Bronchial epithelial cell (primary cell): ENCODE measurements at regions not wholly inside any gene's neighbourhood (a gene's known extent, or its start where the extent isn't known, plus 50 kb on each side); places are given as distances from the start of the nearest gene placed in this dataset.

ENCODE experiments used
- DNase-seq: peaks from one replicate; pipeline ENCODE4 v3.0.0-alpha.2; 2010; ENCODE audit warnings: low read depth
- FAIRE-seq: peaks from 2 replicates; lab custom pipeline; 2011; peaks lifted over from hg19 to GRCh38; lab: Jason Lieb, UNC
- H3K27me3 ChIP-seq: 2 replicates; pipeline ENCODE4 v1.5.1; 2011; ENCODE audit warnings: low read length; ENCODE audit not compliant: control insufficient read depth, insufficient read depth
- H3K36me3 ChIP-seq: 2 replicates; pipeline ENCODE4 v1.5.1; 2011; ENCODE audit warnings: low read length; ENCODE audit not compliant: control insufficient read depth, insufficient read depth
- H3K4me3 ChIP-seq: 2 replicates; pipeline ENCODE4 v1.5.1; 2011; ENCODE audit warnings: mild to moderate bottlenecking, low read depth, low read length, control low read depth
- TF ChIP-seq, protein P1 (sequence below): IDR thresholded peaks from 2 replicates; pipeline ENCODE4 v1.5.1; 2011; ENCODE audit warnings: mild to moderate bottlenecking, moderate library complexity, low read length, control low read depth, inconsistent platforms; ENCODE audit not compliant: insufficient read depth, severe bottlenecking

DNA sequence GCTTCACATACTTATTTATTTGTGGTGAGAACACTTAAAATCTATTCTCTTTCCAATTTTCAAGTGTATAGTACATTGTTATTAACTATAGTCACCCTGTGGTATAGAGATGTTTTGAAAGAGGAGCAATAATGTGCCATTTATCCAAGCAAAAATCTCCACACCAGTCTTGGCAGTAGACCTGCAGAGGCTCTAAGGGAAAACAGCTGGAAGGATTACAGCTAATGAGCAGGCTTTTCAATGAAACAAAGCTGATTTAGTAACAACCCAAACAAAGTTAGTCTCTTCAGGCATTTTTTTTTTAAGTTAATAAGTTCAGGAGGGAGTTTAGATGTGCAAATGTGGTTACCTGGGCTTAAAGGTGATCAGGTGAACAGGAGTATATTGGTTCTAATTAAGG lies 101.9 kb downstream of the EVX1 start:
- Histone ChIP-seq H3K4me3 (no peak overlapping the region), H3K36me3 (no peaks in the 10 kb centered on the region), H3K27me3 (no peaks in the 10 kb centered on the region)
- DNase-seq (no peak), FAIRE-seq (no peak)
- TF ChIP-seq, protein P1, sequence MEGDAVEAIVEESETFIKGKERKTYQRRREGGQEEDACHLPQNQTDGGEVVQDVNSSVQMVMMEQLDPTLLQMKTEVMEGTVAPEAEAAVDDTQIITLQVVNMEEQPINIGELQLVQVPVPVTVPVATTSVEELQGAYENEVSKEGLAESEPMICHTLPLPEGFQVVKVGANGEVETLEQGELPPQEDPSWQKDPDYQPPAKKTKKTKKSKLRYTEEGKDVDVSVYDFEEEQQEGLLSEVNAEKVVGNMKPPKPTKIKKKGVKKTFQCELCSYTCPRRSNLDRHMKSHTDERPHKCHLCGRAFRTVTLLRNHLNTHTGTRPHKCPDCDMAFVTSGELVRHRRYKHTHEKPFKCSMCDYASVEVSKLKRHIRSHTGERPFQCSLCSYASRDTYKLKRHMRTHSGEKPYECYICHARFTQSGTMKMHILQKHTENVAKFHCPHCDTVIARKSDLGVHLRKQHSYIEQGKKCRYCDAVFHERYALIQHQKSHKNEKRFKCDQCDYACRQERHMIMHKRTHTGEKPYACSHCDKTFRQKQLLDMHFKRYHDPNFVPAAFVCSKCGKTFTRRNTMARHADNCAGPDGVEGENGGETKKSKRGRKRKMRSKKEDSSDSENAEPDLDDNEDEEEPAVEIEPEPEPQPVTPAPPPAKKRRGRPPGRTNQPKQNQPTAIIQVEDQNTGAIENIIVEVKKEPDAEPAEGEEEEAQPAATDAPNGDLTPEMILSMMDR = no peak

GRCh38 chr7:27345164-27345887 lies 102.7 kb downstream of the EVX1 start:
- no peaks in the 10 kb centered on the region for H3K27me3 ChIP-seq
- no peak overlapping the region for H3K4me3 ChIP-seq
- H3K36me3 ChIP-seq = no peaks in the 10 kb centered on the region
- no peak for FAIRE-seq
- TF ChIP-seq, protein P1 = no peak
- no peak for DNase-seq

DNA sequence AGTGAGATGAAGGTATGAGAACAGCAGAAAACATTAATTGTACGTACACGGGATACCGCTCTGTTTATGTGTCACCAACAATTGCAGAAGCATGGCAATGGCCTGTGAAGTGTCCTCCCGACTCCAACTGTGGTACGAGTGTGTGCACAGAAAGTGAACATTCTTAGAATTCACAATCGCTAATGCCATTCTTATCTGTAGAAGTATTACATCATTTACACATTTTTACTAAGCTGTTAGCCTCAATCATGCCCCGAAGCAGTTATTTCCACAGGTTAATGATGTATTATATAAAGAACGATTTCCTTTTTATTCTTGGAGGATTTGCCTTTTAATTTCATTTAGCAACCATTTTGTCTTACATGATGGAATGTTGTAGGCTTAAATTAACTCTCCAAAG lies 103.4 kb downstream of the EVX1 start:
- TF ChIP-seq, protein P1 = no peak
- H3K27me3 ChIP-seq = no peaks in the 10 kb centered on the region
- no peaks in the 10 kb centered on the region for H3K36me3 ChIP-seq
- no peak for DNase-seq
- no peak overlapping the region for H3K4me3 ChIP-seq
- FAIRE-seq = no peak

DNA sequence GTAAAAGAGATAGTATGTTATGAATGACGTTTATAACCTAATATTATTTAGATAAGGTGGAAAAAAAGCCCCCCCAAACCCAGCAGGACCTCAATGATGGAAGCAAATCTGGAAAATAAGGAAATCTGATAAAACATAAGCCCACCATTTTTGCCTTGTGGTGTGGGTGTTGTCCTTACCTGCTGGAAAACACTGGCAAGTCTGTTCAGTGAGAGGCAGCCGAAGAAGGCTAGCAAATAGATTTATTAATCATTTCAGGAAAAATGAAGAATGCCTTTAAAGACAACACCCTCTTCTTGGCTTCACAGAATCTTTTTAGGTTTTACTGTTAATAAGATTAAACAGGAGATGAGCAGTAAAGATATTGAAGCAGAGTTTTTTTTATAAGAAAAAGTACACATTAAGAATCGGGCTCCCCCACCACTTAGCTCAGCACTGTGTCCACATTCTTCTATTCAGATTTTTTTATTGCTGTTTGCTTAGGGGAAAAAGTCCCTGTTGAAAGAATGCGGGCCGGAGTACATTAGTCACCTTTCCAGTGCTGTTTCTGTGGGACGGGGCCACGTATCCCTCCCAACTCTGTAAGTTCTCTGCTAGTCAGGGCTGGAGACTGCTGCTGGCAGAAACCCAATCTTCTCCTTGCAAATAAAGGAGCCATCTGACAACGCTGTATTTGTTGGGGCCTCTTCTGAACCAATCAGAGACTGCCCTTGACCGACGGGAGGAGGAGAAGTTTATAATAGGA lies 104.1 kb downstream of the EVX1 start:
- Histone ChIP-seq H3K36me3 (no peaks in the 10 kb centered on the region), H3K4me3 (no peak overlapping the region), H3K27me3 (no peaks in the 10 kb centered on the region)
- DNase-seq (peak; percentile 94), FAIRE-seq (no peak)
- TF ChIP-seq, protein P1 = no peak

DNA sequence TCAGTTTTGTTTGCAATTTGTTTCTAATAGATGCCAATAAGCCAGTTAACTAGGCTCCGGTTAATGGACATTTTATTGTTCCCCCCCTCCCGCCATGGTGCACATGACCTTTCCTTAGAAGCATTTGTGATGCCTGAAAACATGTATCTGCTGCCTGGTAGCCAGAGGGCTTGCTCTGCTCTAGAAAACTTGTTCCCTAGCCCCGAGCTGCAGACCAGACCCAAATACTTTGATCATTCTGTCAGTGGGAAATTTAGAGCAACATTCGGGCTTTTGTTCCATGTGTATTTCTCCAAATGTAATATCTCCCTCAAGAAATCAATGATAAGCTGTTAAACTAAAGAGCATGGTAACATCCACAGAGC lies 104.7 kb downstream of the EVX1 start:
- TF ChIP-seq, protein P1 = no peak
- H3K27me3 ChIP-seq = no peaks in the 10 kb centered on the region
- DNase-seq = no peak
- no peaks in the 10 kb centered on the region for H3K36me3 ChIP-seq
- FAIRE-seq = no peak
- no peak overlapping the region for H3K4me3 ChIP-seq

GRCh38 chr7:27349621-27350020 lies 107.0 kb downstream of the EVX1 start:
- Histone ChIP-seq H3K4me3 (no peak overlapping the region), H3K27me3 (no peaks in the 10 kb centered on the region), H3K36me3 (no peaks in the 10 kb centered on the region)
- TF ChIP-seq, protein P1 = no peak
- no peak for FAIRE-seq
- no peak for DNase-seq
